ENCODE measurements at regions not wholly inside any gene's neighbourhood (a gene's known extent, or its start where the extent isn't known, plus 50 kb on each side); places are given as distances from the start of the nearest gene placed in this dataset.

DNA sequence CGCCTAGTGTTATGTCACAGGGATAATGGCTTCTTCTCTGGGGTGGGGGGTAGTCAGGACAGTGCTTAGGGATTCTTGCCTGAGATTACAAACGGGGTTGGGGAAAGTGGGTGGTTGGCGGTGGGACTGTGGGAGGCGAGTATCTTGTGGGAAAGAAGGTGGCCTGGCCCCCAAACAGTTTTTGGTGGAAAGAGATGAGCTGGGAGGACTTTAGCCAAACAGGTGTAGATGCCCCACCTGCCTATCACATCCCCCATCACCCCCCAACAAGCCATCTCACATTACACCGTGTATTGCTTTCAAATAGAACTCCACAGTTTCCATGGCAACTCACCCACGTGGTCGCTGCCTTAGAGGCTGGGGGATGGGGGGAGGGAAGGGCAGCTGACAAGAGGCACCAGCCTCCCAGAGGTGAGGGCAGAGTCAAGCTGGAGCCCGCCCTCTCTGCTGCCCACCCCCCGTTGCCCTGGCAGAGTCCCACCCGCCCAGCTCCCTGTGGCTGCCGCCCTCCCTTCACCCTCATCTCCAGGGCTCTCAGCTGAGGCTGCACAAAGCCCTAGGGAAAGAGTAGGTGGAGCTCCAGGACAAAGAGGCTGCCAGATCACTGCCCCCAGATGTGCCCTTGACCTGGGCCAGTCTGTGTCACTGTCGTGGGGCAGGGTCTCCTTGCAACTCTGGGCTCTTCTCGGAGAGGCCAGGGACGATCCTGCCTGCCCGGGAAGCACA is 98.3 kb downstream of the LRRC74A start:
- peak; percentile 80 for DNase-seq

GRCh38 chr14:76923431-76924370 is 97.5 kb downstream of the LRRC74A start:
- no peak for DNase-seq

DNA sequence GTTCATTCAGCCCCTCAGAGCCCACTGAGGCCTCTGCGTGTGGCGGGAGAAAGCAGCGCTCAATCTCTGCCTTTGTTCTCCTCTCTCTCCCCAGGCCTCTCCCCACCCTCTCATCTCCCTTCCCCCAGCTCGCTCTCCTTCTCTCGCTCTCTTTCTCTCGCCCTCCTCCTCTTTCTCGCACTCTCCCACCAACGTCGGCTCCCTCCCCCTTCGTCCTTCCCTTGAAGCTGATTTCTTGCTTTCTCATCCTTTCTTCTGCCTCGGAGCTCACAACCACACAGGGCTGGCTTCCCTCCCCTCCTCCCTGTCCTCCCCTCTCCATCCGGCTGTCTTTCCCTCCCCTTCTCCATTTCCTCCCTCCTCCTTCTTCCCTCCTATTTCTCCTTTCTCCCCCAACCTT is 96.4 kb downstream of the LRRC74A start:
- DNase-seq: no peak

DNA sequence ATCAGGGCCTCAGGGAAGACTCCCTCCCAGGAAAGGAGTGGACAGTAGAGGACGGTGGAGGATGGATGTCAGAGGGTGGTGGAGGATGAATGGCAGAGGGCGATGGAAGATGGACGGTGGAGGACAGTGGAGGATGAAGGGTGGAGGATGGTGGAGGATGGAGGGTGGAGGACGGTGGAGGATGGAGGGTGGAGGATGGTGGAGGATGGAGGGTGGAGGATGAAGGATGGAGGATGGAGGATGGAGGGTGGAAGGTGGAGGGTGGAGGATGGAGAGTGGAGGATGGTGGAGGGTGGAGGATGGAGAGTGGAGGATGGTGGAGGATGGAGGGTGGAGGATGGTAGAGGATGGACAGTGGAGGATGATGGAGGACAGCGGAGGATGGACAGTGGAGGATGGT is 95.9 kb downstream of the LRRC74A start:
- DNase-seq: no peak

- DNase-seq: no peak
Observed at GRCh38 chr14:76921088-76921399, 94.8 kb downstream of the LRRC74A start.

DNA sequence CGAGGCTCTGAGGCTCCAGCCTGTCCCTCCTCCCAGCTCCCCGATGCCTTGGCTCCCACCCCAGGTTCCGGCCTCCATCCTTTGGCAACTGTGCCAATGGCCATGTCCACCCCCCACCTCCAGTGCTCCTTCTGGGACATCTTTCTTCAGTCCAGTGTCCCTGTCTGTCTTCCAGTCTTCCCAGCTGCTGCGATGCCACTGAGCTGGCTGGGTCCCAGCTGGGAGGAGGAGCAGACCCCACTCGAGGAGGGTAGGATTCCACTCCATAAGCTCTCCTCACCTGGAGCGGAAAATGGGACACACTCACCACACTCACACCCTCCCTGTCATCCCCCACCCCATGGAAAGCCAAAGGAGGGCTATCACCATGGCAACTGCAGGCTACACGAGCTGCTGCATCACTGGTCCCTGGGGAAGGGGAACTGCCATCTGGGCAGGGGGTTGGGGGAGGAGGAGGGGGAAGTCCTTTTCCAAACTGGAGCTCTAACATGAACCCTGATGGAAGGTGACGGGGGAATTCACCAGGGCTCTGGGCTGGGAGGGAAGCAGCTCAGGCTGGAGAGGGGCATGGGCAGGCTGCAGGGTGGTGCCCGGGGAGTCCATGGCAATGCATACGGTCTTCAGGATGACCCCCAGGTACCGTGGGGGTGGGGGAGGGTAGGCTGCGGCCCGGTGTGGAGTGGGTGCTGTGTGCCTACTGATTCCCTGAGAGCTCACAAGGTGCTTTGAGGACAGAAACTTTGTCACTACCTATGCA is 94.3 kb downstream of the LRRC74A start:
- peak; percentile 70 for DNase-seq

GRCh38 chr14:76919431-76920330 is 93.5 kb downstream of the LRRC74A start:
- peak; percentile 90 for DNase-seq

Data from NCI-H1436 treated with DMSO at 0.1 percent for 48 hours (cell line).